ENCODE measurements at regions not wholly inside any gene's neighbourhood (a gene's known extent, or its start where the extent isn't known, plus 50 kb on each side); places are given as distances from the start of the nearest gene placed in this dataset.
A peak's percentile ranks its signal among the peaks of the same experiment; 100 is the strongest.

DNA sequence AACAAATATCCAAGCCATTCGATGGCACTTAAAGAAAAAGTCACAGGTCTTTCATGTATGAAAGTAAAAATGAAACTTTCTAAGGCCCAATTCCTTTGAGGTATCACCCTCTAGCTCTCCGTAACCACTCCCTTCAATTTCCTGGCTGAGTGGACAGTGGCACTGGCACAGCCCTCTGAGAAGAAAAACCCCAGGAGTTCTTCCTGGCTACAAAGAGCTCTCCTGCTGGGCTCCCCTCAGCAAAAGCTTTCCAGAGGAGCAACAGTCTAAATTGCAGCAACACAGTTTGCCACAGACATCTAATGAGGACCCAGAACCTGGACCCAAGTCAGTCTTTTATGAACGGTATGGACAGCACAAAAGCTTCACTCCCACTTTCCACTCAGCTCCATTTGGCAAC is 71.8 kb downstream of the FUNDC1 start:
- DNase-seq: no peak

- DNase-seq: no peak
Measured at GRCh38 chrX:44462850-44463249, 79.8 kb downstream of the FUNDC1 start.

DNA sequence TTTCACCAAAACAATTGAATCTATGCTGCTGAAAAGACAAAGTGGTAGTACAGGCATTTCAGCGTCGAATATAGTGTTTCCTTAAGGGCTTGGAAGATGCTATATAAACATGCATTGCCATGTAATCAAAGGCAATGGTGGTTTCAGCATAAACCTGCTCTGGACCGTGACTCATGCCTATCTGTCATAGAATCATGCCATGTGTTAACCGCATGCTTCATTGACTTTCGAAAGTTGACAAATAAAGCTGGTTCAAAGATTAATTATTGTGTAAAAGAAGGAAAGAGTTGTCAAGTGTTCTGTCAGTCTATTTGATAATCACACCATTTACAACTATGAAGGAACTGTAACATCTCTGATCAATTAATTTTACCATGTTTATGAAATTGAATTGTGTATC is 83.2 kb downstream of the FUNDC1 start:
- DNase-seq: no peak

GRCh38 chrX:44456685-44457084 is 86.0 kb downstream of the FUNDC1 start:
- no peak for DNase-seq

DNA sequence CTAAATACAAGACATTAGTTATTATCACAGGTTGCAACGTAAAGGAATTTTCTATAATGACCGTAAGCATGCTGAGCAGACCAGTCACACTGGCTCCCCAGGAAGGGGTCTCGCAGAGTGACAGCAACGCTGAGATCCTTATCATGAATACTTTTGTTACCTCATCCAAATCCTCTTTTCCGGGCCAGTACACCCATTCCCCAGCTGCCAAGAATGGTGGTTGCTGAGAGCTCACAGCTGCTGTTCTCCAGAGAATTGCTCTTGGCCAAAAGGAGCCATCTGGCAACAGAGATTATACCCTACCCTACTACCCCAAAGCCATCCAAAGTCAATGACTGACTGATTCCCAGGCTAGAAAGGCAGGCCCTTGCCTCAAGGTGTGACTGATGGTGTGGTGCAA is 91.6 kb downstream of the FUNDC1 start:
- peak; percentile 3 for DNase-seq

DNA sequence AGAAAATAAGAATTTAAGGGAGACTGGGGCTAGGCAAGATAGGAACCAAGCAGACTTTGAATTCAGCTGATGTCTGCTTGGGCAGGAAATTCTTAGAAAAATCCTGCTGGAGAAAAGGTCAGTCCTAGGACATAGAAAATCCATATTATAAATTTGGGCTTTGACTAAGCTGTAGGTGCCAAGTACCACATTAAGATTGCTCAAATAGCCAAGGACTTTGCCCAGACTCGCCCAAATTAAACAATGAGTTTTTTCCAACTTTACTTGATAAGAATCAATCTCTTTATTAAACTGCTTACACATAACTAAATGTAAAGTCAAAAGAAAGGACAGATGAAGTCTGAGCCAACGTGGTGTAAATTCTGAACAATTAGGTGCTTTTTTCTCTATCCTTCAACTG is 95.4 kb downstream of the FUNDC1 start:
- DNase-seq: no peak

DNA sequence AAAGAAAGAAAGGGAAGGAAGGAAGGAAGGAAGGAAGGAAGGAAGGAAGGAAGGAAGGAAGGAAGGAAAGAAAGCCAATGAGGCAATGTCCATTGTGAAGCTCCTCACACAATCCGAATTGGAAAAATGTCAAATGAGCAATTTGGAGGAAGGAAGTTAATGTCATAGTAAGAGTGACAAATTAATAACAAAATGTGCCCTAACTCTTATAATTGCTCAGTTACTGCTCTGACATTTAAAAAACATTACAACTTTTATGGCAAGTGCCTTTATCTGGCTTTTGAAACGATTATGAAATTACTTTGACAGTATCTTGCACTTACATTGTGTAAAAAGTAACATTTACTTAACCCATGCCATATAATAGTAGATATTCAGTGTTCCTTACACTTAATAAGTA is 96.5 kb upstream of the EFHC2 start:
- no peak for DNase-seq

DNA sequence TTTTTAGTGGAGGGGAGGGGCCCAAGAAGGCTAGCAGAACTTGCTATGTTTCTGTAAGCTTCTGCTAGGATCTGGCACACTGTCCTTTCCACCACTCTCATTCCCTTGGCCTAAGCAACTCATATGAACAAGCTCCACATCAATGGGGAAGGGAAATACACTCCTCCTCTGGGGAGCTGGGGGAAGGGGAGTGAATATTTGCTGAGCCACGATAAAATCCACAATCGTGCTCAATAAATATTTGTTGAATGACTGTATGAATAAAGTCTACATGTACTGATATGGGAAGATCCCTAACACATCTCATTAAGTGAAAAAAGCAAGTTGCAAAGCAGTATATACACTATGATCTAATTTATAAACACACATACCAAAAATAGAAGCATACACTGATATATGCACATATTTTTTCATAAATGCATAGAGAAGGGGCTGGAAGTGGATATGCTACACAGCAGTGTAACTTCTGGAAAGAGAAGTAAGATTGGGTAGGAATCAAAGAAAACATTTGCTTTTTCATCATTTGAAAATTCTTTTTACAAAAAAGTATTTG is 95.8 kb upstream of the EFHC2 start:
- no peak for DNase-seq

DNA sequence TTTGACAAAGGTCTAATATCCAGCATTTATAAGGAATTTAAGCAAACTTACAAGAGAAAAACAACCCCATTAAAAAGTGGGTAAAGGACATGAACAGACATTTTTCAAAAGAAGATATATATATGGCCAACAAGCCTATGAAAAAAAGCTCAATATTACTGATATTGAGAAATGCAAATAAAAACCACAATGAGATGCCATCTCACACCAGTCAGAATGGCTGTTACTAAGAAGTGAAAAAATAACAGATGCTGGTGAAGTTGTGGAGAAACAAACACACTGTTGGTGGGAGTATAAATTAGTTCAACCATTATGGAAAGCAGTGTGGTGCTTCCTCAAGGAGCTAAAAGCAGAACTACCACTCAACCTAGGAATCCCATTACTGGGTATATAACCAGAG is 91.6 kb upstream of the EFHC2 start:
- no peak for DNase-seq

GRCh38 chrX:44433556-44433955 is 90.1 kb upstream of the EFHC2 start:
- no peak for DNase-seq

DNA sequence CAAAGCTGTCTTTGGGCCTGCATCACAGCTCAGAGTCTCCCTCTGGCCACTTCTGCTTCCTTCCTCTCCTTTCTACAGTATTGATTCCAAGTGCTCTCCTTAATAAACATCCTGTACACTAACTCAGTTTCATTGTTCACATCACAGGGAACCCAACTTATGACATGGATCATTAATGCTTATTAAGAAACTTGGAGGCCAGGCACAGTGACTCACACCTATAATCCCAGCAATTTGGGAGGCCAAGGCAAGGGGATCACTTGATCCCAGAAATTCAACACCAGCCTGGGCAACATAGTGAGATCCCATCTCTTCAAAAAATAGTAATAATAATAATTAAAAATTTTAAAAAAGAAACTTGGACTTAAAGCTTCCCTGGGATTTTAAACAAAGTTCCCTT is 89.2 kb upstream of the EFHC2 start:
- DNase-seq: no peak

DNA sequence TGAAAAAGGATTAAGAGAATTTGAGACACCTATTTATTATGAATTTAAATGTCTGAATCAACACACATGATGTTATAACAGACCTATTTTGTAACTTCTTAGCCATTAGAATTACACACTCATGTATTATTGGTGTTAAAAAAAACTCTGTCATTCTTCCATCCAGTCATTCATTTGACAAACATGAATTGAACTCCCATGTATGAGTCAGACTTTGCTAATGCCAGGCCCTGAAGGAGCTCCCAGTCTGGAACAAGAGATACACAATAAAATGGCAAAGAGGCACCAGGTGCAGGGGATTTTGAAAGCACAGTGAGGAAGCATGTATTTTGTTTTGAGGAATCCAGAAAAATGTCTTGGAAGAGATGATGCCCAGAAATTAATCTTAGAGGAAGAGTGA is 87.7 kb upstream of the EFHC2 start:
- no peak for DNase-seq

DNA sequence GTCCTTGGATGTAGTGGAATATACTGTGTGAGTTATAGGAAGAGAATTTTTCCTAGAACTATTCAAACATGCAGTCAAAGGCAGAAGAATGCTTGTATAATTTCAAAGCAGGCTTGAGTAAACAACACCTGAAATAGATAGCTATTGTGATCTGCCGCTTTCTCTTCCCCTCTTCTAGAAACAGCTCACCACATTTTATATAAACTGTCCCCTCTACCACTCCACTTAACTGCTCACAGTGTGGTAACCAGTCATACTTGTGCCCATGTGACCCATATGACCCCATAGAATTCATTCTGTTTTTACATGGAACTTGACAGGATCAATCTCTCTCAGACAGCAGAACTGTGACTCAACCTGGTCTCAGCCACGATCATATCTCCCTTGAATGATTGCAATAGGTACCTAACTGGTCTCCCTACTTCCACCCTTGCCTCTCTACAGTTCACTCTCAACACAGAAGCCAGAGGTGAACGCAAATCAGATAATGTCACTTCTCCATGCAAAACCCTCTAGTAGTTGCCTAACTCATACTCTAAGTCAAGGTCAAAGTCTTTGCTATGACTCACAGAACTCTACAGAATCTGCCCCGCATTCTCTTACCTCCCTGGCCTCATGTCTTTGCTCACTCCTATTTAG is 85.6 kb upstream of the EFHC2 start:
- DNase-seq: no peak

DNA sequence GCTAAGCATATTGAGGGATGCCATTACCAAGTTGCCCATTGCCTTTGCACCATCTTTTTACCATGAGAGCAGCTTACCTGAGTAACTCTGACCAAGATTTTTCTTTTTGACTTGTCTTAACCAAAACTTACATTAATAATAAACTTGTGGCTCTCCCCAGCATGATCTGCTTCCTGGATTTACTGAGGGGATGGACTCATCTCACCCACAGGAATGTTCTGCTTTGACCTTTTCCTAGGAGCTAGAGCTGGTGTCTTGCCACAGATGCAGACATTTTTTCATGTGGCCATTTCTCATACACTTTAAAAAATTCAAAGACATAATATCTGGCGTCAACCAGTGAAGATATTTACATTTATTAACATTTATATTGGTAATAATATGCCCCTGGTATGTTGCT is 79.2 kb upstream of the EFHC2 start:
- no peak for DNase-seq

- no peak for DNase-seq
Measured at GRCh38 chrX:44415639-44416386, 72.3 kb upstream of the EFHC2 start.

DNA sequence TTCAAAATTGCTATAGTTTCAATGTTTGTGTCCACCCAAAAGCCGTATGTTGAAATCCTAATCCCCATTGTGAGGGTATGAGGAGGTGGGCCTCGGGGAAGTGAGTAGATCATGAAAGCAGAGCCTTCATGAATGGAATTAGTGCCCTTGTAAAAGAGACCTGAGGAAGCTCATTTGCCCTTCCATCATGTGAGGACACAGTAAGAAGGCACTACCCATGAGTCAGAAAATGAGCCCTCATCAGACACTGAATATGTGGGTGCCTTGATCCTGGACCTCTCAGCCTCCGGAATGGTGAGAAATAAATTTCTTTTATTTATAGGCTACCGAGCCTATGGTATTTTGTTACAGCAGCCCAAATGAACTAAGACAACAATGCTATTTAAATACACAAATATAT is 57.7 kb upstream of the EFHC2 start:
- DNase-seq: no peak

- DNase-seq: no peak
Measured at GRCh38 chrX:44400588-44400987, 57.1 kb upstream of the EFHC2 start.

DNA sequence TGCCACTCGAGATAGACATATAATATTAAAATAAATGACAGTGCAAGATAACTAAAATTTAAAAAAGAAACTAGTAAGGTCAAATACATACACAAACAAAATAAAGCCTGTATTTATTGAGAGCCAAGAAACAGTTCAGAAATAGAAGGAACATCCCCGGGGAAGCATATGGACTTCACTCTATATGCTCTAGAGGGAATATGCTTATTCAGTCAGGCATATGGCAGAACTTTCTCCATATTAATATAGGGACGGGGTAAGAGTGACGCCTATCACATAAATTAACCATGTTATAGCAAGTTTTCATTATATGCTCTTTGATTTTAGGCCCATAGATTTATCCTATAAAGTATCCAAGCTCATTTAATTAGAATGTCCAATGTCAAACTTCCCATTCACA is 56.7 kb upstream of the EFHC2 start:
- no peak for DNase-seq

All from retina (tissue), 1 donor.